Fibroblast of skin of back (primary cell): ENCODE measurements at regions not wholly inside any gene's neighbourhood (a gene's known extent, or its start where the extent isn't known, plus 50 kb on each side); places are given as distances from the start of the nearest gene placed in this dataset.
A peak's percentile ranks its signal among the peaks of the same experiment; 100 is the strongest.

Source experiments
- DNase-seq: peaks from one replicate; pipeline ENCODE4 v3.0.0-alpha.2; 2013

DNA sequence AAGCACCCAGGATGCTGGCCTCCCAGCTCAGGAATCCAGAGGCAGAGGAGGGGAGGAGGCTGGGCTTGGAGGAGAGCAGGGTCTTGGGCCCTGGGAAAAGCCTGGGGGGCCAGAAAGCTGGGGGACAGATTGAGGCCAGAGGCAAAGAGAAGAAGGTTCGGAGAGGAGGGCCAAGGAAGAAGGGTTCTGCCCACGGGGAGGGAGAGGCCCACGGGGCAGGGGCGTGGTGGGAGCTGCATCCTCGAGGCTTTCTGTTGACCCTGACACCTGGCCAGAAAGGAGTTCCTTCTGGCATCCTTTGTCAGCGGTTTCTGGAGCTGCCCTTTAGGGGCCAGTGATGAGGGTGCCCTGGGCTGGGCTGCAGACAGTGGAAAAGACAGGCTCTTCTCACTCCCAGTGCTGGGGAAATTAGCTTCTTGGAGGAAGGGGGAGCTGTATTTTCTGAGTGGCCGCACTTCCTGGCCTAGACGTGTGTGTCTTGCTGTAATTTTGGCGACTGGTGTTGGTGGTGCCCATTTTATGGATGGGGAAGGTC, 308.7 kb downstream of the SEC14L1 start:
- no peak for DNase-seq

DNA sequence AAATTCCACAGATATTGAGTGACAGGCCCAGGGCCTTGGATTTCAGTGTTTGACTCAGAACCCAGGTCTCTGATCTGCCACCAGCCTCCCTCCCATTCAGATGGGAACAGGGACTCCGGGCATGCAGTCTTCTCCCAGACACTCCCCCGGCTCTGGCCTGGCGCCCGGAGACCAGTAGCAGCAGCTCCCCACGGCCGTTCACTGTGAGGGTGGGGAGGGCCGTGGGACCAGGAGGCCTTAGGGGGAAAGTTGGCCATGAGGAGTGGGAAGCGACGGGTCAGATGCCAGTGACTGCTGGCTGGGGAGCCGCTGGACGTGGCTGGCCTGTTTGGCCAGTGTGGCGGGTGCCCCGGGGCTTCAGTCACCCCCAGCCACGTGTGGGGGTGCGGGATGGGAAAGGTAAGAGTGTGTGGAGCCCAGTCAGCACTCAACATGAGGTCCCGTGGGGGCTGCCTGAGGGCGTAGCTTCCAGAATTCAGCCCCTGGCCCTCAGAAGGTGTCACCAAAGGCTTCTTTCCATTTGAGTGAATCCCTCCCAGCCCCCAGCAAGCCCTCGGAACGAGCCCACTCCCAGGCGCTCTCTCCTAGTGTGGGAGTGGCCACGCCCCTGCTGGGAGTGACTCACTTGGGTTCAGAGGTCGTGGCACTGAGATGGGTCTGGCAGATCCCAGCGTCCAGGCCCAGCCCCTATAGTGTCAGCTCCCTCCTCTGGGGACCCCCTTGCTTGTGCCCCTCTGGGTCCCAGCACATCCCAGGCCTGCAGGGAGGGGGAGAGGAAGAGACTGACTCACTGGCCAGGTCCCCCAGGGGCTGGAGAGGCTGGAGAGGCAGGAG, 309.4 kb downstream of the SEC14L1 start:
- DNase-seq: peak; percentile 84

DNA sequence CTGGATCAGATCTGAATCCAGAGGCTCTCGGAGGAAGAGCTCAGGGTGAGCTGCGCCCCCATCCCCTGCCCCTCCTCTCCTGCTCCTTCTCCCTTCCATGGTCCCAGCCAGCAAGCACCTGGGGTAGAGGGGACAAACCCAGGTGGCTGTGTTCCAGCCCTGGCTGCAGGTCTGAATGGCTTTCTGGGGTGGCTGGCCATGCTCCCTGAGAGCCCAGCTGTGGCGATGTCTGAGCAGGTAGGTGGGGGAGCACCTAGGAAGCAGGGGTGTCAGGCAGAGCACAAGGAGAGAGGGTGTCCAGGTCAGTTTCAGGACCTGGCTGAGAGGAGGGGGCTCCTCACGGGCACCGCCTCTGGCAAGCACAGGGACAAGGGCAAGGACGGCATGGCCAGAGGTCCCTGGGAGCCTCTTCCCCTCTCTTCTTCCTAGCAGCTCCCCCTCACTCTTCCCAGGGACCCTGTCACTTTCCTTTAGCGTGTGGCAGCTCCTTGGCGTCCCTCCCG, 310.0 kb downstream of the SEC14L1 start:
- DNase-seq: no peak

DNA sequence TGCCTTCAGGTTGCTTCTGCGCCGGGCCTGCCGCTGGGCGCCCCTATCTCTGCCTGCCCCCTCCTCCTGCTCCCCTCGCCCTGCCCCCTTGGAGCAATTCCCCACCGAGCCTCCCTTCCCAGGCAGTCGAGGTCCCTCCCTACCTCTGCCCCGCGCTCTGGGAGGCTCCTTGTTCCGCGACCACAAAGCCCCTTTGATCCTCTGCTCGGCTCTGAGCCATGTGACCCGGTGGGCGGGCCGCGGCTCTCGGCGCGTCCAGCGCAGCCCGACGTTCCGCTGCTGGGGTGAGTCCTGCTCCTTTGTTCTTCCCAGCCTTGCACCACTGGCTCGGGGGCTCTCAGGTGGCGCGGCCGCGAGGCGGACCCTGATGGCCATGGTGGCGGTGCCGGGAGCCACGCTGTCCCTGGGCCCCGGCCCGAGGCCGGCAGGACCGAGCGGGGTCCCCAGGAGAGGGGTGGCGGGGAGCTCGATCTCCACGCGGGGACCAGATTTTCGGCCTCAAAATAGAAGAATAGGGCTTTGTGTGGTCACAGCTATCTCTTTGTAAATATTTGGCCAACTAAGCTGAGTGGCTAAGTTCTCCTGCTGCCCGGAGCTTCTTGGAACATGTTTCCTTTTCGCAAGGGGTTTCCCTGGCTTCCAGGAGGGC, 310.6 kb downstream of the SEC14L1 start:
- DNase-seq: peak; percentile 72

DNA sequence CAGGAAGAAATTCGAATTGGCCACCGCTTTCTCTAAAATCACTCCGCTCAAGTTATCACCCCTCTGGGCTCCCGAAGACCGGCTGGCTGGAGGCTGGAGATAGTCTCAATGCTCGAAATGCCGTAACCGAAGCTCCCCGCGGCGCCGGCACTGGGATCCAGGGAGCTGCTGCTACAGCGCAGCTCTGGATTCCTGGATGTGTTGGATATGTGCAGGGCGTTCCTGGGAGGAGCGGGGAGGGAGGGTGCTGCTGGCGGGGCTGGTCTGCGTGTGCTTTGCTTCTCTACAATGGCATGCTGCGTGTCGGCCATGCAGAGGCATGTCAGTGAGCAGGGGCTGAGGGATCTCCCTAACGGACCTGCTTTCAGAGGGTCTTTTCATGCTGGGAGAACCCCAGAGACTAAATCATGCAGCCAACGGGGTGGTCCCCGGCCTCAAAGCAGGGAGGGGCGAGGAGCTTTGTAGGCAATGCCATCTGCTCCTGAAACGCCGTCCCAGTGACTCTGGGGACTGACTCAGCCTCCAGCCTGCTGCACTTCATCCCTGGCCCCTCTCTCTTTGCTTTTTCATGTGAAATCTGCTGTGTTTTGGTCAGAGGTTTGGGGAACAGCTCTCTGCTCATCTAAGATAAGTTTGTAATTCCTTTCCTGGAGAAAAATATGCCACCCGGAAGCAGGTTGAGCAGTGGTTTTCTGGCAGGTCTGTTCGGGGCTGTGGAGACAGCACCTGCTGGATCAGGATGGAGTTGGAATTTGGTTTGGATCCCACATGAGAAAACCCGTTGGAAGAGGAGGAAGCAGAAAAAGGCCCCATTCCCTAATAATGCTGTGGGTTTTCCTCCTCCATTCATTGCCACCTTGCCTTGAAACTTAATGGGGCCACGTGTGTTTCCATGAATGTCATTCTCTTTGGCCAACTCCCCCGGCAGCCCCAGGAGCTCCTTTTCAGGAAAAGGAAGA, 311.4 kb downstream of the SEC14L1 start:
- peak; percentile 90 for DNase-seq

DNA sequence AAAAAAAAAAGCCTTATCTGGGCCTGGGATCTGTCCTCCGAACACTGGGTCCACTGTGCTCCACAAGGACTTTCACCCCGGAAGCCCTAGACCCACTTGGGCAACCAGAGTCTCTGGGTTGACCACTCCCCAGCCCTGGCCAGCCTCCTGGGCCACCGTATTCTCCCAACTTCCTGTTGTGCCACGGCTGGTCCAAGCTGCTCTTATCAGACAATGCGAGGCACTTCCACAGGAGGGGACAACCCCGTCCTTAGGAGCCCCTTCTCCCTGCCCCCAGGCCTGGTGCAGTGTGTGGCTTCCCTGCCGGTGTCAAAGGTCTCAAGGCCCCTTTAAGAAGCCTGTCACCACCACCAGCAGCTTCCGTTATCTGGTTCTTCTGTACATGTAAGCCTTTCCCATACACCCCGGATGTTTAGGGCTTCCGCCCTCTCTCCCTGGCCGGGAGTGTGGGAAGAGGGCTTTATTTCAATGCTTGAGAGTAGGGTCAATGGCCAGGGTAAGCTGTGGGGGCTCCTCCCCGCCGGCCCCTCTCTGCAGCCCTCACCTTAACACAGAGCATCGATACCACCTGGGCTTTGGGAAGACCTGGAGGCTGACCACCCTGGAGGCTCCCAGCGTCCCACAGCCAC, 313.0 kb downstream of the SEC14L1 start:
- no peak for DNase-seq

DNA sequence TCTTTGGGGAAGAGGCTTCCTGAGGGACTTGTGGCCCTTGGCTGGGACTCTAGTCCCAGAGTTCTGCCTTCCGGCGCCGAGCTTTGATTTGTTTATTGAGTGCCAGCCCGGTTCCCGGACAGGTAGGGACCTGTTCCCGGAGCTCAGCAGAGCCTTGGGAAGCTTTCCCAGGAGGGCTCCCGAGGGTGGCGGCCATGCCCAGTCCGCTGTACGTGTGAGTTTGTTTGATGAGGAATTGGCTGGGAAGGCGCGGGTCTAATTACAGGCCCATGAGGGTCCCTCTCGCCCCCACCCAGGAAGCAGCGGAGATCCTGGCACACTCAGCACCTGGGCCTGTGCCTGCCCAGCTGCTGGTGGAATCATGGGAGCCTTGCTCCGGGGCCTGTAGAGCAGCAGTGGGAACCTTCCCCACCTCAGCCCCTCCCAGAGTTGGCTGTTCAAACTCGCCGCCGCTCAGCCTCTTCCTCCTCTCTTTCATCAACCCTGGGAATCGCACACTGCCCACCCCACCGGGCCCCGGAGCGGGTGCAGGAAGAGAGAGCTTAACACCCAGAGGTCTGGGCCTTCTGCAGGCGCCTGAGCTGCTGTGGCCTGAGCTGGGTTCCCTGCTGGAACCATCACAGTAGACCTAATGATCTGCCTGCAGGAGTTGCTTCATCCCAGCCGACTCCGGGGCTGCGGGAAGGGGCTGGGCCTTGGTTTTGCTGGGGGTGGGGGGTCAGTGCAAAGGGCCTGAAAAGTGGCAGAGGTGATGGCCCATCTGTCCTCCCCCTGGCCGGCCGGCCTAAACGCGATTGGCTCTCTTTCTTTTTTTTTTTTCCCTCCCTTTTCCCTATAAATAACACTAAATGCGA, 313.7 kb downstream of the SEC14L1 start:
- no peak for DNase-seq

DNA sequence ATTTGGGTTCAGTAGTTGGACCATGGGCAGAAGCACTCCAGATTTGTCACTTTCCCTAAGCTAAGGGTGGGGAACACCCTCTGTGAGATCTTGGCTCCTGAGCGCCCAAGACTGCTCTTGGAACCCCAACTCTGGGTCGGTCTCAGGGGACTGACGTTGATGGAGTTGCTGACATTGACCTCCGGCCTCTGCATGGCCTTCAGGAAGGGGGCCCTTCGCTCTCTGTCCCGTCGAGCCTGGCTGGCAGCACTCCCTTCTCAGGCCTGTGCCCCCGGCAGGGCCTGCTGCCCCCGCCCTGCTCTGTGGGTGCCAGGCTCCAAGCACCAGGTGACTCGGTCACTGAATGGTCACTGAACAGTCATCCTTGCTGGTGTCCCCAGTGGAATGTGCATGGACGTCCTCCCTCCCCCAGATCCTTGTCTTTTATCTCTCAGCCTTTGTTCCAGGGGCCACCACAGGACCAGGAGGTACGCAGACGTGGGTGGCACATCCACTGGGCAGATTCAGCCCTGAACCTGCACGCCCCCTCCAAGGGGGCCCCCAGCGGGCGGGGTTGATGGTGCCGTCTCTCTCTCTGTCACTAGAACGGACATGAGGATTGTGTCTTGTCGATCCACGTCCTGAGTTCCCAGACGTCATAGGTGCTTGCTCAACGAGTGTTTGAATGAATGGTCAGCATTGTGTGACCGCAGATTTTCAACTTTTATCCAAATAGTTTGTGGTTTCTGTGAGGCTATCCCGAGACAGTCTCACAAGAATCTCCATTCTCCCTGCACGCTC, 314.5 kb downstream of the SEC14L1 start:
- no peak for DNase-seq

DNA sequence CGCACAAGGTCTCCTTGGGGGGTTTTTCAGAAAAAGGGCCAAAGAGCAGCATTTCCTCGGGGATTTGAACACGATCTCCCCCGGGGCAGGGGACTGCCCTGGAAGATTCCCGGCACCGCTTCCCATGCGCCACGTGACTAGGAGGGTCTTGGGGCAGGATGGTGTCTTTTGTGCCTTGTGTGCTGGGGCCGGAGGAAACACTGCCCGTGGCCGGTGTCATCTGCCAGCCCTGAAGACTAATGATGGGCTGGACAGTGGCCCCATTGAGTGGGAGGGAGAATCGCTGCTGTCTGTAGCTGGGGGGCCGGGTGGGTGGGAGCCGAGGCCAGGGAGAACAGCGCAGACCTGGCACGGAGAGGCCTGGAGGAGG, 315.1 kb downstream of the SEC14L1 start:
- no peak for DNase-seq

DNA sequence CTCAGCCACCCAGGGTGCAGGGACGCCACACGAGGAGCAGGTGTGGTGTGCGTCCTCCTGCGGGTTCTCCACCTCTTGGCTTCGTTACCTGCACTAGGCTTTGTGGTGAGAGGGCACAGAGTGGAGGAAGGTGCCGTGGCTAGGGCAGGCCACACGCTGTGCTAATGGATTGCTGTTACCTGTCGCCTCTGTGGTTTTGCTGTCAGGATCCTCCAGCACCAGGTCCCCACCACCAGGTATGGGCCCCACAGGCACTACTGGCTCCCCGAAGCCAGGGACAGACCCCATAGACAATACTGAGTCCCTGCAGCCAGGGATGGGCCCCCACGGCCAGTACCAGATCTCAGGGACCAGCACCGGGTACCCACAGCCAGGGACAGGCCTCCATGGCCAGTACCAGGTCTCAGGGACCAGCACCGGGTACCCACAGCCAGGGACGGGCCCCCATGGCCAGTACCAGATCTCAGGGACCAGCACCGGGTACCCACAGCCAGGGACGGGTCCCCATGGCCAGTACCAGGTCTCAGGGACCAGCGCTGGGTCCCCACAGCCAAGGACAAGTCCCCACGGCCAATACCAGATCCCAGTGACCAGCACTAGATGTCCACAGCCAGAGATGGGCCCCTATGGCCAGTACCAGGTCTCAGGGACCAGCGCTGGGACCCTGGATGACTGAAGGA, 315.6 kb downstream of the SEC14L1 start:
- no peak for DNase-seq

DNA sequence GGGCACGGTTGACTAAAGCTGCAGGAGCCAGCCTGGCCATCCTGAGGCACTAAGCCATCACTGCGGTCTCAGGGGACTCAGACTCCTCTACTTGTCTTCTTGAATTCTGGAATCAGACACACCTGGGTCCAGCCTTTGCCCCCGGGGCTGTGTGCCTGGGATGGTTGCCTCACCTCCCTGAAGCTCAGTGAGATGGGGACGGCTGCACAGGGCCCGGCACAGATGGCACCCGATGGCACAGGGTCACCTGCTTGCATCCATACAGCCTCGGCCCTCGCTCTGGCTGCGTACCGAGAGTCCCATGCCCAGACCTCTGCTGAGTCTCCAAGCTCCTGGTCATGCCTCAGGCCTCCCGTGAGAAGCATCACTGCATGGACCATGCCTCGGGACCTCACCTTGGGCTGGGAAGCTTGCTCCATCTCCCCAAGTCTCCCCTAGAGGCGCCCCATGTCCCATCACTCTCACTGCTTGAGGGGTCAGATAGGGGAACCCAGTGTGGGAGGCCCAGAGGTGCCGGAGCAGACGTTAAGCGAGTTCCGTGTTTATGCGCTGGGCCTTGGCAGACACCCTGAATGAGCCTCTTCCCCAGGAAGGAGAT, 316.3 kb downstream of the SEC14L1 start:
- no peak for DNase-seq

DNA sequence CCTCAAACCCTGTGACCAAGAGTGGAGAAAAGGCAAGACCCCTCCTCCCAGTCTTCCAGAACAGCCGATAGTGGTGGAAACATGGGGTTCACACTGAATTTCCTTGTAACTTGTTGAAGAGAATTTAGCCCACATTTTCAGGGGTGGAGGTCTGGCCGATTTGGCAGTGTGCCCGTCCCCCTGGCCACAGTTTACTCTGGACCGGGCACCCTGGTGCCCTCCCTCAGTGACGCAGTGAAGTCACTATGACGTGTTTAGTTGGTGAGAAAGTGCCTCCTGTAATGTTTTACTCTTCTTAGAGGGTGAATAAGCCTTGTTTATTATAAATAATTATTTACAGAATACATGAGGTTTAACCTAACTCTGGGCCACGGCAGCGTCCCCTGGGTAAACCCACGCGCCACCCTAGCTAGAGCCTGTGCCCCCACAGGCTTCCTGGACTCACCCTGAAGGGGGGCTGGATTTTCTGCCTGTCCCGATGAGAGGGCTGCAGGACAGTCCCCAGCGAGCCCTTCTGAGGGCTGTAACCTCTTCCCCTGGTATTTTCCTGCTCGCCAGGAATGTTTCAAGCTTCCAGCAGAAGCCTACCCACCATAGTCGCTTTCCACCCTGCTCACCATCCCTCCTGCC, 316.9 kb downstream of the SEC14L1 start:
- DNase-seq: no peak

DNA sequence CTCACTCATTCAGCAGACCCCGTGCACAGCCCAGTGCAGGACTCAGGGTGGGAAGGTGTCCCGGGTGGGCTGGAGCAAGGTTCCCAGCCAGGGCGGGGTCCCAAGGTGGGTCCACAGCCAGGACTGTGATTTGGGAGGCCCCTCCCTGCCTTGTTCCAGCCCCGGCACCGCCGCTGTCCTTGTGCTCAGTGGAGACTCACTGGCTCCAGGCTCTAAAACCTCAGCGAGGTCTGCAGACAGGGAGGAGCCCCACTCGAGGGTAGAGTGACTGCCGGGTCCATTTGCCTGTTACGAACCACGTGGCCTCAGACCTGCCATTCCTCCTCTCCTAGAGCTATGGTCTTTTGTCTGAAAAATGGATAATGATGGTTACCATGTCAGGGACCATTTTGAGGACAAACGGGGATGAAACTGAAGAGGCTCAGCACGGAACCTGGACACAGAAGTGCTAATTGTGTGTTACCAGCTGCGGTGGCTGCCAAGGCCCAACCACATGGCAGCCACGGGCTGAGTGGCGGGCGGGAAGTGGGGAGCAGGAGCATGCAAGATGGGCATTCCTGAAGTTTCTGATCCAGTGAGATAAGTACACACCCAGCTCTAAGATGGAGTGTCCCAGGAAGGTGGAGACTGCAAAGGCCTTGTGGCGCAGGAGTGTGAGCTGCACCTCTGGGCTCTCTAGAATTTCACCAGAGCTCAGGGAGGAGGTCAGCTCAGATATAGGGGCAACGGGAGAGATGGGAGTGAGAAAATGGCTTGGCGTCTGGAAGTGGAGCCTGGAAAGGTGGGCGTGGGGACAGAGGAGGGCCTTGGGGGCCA, 317.6 kb downstream of the SEC14L1 start:
- DNase-seq: no peak

DNA sequence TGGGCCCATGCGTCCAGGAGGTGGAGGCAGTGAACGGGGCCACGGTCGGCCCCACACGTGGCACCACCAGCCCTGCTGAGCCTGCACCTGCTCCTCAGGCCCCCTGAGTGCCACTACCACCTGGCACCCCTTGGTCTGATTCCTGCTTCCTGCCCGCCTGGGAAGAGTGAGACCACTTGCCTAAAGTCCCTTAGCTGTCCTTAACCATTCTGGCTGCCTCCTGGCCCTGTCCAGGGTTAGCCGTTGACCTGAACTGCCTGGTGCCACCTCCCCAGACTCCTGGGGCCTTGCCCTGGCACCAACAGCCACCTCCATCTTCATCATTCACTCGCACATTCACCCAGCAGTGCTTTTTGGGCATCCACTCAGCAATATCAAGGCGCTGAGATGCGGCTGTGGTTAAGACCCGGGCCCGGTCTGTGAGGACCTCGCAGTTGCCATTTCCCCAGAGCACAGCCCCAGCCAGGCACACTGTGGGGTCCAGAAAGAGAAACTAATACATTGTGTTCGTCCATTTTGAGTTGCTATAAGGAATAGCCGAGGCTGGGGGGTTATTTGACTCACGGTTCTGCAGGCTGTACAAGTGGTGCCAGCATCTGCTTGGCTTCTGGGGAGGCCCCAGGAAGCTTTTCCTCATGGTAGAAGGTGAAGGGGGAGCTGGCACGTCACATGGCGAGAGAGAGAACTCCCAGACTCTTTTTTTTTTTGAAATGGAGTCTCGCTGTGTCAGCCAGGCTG, 318.4 kb downstream of the SEC14L1 start:
- DNase-seq: no peak

DNA sequence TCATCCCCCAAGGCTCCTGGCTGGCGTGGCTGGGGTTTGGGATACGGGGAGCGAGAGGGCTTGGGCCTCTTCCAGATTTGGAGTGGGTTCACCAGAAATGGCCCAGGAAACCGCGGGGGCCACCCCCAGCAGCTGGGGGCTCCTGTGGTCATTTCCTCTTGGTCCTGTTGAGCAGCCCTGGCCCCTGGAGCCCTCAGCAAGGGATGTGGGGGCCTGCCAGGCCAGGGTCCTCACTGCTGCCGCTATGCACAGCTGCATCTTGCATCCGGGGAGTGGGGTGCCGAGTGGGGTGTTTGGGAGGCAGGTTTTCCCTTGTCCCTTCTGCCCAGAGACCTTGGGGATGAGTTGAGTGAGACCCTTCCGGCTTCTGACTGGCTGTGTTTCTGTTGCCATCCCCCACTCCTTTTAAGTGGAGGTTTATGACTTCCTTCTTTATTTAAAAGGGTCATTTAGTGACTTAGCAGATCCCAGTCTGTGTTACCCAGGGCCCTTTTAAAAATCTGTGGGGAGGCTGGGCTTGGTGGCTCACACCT, 319.8 kb downstream of the SEC14L1 start:
- DNase-seq: no peak

DNA sequence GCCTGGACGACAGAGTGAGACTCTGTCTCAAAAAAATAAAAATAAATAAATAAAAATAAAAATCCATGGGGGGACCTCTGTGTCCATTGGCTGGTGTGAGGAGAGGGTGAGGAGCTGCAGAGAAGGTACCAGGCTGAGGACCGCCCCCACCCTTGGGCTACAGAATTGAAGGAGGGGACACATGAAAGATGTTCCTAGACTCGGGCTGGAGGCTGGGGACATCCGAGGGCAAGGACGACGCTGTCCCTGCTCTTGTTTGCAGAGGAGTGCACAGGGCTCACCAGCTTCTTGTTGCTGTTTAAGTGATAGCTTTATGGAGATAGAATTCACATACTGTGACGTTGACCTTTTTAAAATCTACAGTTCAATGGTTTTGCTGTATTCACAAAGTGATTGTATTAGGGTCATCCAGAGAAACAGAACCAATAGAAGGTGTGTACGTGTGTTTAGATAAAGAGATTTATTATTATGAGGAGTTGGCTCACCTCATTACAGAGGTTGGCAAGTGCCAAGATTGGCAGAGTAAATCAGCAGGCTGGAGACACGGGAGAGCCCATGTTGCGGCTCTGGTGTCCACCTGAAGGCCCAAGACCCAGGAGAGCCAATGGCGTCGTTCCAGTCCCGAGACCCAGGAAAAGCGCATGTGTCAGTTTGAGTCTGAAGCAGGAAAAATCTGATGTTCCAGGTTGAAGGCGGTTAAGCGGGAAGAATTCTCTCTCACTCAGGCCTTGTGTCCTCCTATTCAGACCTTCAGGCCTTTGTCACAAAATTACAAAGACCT, 320.7 kb downstream of the SEC14L1 start:
- no peak for DNase-seq
